Epithelial cell of proximal tubule (primary cell): ENCODE measurements at regions not wholly inside any gene's neighbourhood (a gene's known extent, or its start where the extent isn't known, plus 50 kb on each side); places are given as distances from the start of the nearest gene placed in this dataset.
"Not testable (repeated sequence)": the region's sequence is repeated elsewhere in the genome, so short reads cannot be mapped to it uniquely, and the experiment has no call there.

Experiments used
- DNase-seq: peaks from one replicate; pipeline ENCODE4 v3.0.0-alpha.2; 2011; ENCODE audit warnings: low read depth
- H3K4me3 ChIP-seq: 2 replicates; pipeline ENCODE4 v1.5.1; 2011; ENCODE audit warnings: low read depth, mild to moderate bottlenecking, low read length
- CTCF ChIP-seq: conservative IDR thresholded peaks from 2 replicates; pipeline ENCODE4 v1.5.1; 2012; ENCODE audit warnings: low read depth, mild to moderate bottlenecking, low read length

- no peak for DNase-seq
- no peak overlapping the region for H3K4me3 ChIP-seq
- no peak for TF ChIP-seq CTCF
Measured at GRCh38 chr15:34659056-34659455, 75.6 kb upstream of the GOLGA8B start.

GRCh38 chr15:34657469-34658127 is 74.1 kb upstream of the GOLGA8B start:
- no peak for DNase-seq
- TF ChIP-seq CTCF: no peak
- no peak overlapping the region for H3K4me3 ChIP-seq

- DNase-seq: no peak
- no peak for TF ChIP-seq CTCF
- no peak overlapping the region for H3K4me3 ChIP-seq
Measured at GRCh38 chr15:34656005-34656796, 72.8 kb upstream of the GOLGA8B start.

- TF ChIP-seq CTCF: no peak
- no peak overlapping the region for H3K4me3 ChIP-seq
- DNase-seq: no peak
Measured at GRCh38 chr15:34655326-34655725, 71.9 kb upstream of the GOLGA8B start.

- no peak for TF ChIP-seq CTCF
- DNase-seq: no peak
- H3K4me3 ChIP-seq: no peak overlapping the region
Measured at GRCh38 chr15:34654625-34655024, 71.2 kb upstream of the GOLGA8B start.

GRCh38 chr15:34653992-34654391 is 70.5 kb upstream of the GOLGA8B start:
- no peak for TF ChIP-seq CTCF
- no peak overlapping the region for H3K4me3 ChIP-seq
- DNase-seq: no peak

DNA sequence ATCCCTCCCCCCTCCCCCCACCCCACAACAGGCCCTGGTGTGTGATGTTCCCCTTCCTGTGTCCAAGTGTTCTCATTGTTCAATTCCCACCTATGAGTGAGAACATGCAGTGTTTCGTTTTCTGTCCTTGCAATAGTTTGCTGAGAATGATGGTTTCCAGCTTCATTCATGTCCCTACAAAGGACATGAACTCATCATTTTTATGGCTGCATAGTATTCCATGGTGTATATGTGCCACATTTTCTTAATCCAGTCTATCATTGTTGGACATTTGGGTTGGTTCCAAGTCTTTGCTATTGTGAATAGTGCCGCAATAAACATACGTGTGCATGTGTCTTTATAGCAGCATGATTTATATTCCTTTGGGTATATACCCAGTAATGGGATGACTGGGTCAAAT is 69.9 kb upstream of the GOLGA8B start:
- DNase-seq, H3K4me3 ChIP-seq: not testable (repeated sequence)
